ENCODE measurements at regions not wholly inside any gene's neighbourhood (a gene's known extent, or its start where the extent isn't known, plus 50 kb on each side); places are given as distances from the start of the nearest gene placed in this dataset.

GRCh38 chr9:107624234-107624948 lies 134.8 kb upstream of the KLF4 start:
- DNase-seq (ENCODE audit: low spot score): peak; percentile 79

- DNase-seq (ENCODE audit: low spot score): no peak
Measured at GRCh38 chr9:107621436-107621835, 131.9 kb upstream of the KLF4 start.

GRCh38 chr9:107620801-107621200 lies 131.2 kb upstream of the KLF4 start:
- DNase-seq (ENCODE audit: low spot score): no peak

- DNase-seq (ENCODE audit: low spot score): no peak
Measured at GRCh38 chr9:107620236-107620635, 130.7 kb upstream of the KLF4 start.

- DNase-seq (ENCODE audit: low spot score): peak; percentile 41
Measured at GRCh38 chr9:107615321-107615720, 125.8 kb upstream of the KLF4 start.

- DNase-seq (ENCODE audit: low spot score): no peak
Measured at GRCh38 chr9:107614765-107615164, 125.2 kb upstream of the KLF4 start.

GRCh38 chr9:107613321-107613720 lies 123.8 kb upstream of the KLF4 start:
- no peak for DNase-seq (ENCODE audit: low spot score)

- peak; percentile 68 for DNase-seq (ENCODE audit: low spot score)
Measured at GRCh38 chr9:107612136-107612535, 122.6 kb upstream of the KLF4 start.

GRCh38 chr9:107609547-107609946 lies 120.0 kb upstream of the KLF4 start:
- no peak for DNase-seq (ENCODE audit: low spot score)

- DNase-seq (ENCODE audit: low spot score): no peak
Measured at GRCh38 chr9:107606149-107606790, 116.7 kb upstream of the KLF4 start.

GRCh38 chr9:107605041-107605440 lies 115.5 kb upstream of the KLF4 start:
- no peak for DNase-seq (ENCODE audit: low spot score)

- DNase-seq (ENCODE audit: low spot score): no peak
Measured at GRCh38 chr9:107603281-107603680, 113.7 kb upstream of the KLF4 start.

- no peak for DNase-seq (ENCODE audit: low spot score)
Measured at GRCh38 chr9:107600060-107600573, 110.5 kb upstream of the KLF4 start.

- DNase-seq (ENCODE audit: low spot score): no peak
Measured at GRCh38 chr9:107597743-107598217, 108.2 kb upstream of the KLF4 start.

GRCh38 chr9:107594908-107595530 lies 105.5 kb upstream of the KLF4 start:
- DNase-seq (ENCODE audit: low spot score): no peak

GRCh38 chr9:107593224-107593870 lies 103.8 kb upstream of the KLF4 start:
- DNase-seq (ENCODE audit: low spot score): no peak

GRCh38 chr9:107592424-107592823 lies 102.9 kb upstream of the KLF4 start:
- no peak for DNase-seq (ENCODE audit: low spot score)

- DNase-seq (ENCODE audit: low spot score): no peak
Measured at GRCh38 chr9:107591781-107592180, 102.2 kb upstream of the KLF4 start.

GRCh38 chr9:107588393-107588792 lies 98.8 kb upstream of the KLF4 start:
- no peak for DNase-seq (ENCODE audit: low spot score)

- DNase-seq (ENCODE audit: low spot score): no peak
Measured at GRCh38 chr9:107587191-107587963, 97.8 kb upstream of the KLF4 start.

- DNase-seq (ENCODE audit: low spot score): no peak
Measured at GRCh38 chr9:107586493-107586892, 96.9 kb upstream of the KLF4 start.

GRCh38 chr9:107585465-107585864 lies 95.9 kb upstream of the KLF4 start:
- DNase-seq (ENCODE audit: low spot score): no peak
